HCT116 (cell line): ENCODE measurements at regions not wholly inside any gene's neighbourhood (a gene's known extent, or its start where the extent isn't known, plus 50 kb on each side); places are given as distances from the start of the nearest gene placed in this dataset.
"Not testable (repeated sequence)": the region's sequence is repeated elsewhere in the genome, so short reads cannot be mapped to it uniquely, and the experiment has no call there.

ENCODE experiments used
- ELF1 ChIP-seq: IDR thresholded peaks from 2 replicates; pipeline ENCODE4 v1.6.1; 2012; ENCODE audit warnings: low read depth, borderline replicate concordance
- POLR2A ChIP-seq: IDR thresholded peaks from 2 replicates; pipeline ENCODE4 v1.7.0; 2011; ENCODE audit warnings: borderline replicate concordance; ENCODE audit not compliant: insufficient read depth, insufficient read length; ENCODE audit errors: extremely low read depth
- POLR2AphosphoS5 ChIP-seq: IDR thresholded peaks from 2 replicates; pipeline ENCODE4 v1.6.1; 2011; ENCODE audit warnings: mild to moderate bottlenecking, low read depth, low read length, moderate library complexity
- RAD21 ChIP-seq: IDR thresholded peaks from 2 replicates; pipeline ENCODE4 v1.6.1; 2012; ENCODE audit warnings: low read depth, mild to moderate bottlenecking
- TCF7L2 ChIP-seq: IDR thresholded peaks from 2 replicates; pipeline ENCODE4 v1.7.0; 2011; ENCODE audit warnings: borderline replicate concordance, inconsistent platforms; ENCODE audit not compliant: insufficient read depth, insufficient read length; ENCODE audit errors: extremely low read depth
- YY1 ChIP-seq: IDR thresholded peaks from 2 replicates; pipeline ENCODE4 v1.6.1; 2011; ENCODE audit warnings: low read length, low read depth, moderate library complexity, mild to moderate bottlenecking; ENCODE audit not compliant: insufficient replicate concordance; ENCODE audit errors: extremely low read depth
- TF ChIP-seq, protein P1 (sequence below), 3 experiments: fragments of 200-600 bp in 1 of 3; sonication (generic) in 1 of 3; IDR thresholded peaks in 2 of 3; conservative IDR thresholded peaks in 1 of 3; 2 replicates each; pipeline ENCODE4 v1.5.1; 2012 to 2017; ENCODE audit warnings: low read depth in 2 of 3, low read length in 2 of 3, antibody characterized with exemption in 1 of 3, borderline replicate concordance in 1 of 3, control low read depth in 1 of 3, mild to moderate bottlenecking in 1 of 3, mixed read lengths in 1 of 3, mixed run types in 1 of 3, moderate library complexity in 1 of 3; ENCODE audit not compliant: insufficient read depth in 1 of 3

DNA sequence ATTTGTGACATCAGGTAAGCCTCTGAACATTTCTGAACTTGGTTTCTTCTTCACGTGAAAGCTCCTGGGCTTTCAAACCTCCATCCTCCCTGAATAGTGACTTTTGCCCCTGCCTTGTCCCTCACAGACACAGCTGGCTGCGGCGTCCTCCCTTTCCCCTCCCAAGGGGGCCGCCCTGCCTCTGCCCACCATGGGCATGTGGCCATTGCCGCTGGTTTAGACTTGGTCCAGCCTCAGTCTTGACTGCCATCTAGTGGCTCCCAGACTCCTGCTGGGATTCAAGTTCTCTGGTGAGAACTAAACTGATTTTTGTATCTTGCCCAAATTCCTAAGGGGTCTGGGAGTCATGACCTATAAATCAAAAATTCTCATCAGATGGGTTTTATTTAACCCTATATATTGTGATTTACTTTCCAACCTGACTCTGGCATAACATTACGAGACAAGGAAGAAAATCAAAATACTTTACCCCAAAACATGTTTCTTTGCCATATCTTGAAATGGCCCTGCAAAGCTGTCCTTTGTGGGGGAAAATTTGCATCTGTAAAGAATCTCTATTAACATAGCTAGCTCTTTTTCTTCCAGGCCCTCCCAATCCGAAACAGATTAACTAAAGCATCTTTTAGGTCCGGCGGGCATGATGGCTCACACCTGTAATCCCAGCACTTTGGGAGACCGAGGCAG is 73.9 kb upstream of the SEC14L1 start:
- TF ChIP-seq RAD21, result peak; percentile 97
- TF ChIP-seq, protein P1, sequence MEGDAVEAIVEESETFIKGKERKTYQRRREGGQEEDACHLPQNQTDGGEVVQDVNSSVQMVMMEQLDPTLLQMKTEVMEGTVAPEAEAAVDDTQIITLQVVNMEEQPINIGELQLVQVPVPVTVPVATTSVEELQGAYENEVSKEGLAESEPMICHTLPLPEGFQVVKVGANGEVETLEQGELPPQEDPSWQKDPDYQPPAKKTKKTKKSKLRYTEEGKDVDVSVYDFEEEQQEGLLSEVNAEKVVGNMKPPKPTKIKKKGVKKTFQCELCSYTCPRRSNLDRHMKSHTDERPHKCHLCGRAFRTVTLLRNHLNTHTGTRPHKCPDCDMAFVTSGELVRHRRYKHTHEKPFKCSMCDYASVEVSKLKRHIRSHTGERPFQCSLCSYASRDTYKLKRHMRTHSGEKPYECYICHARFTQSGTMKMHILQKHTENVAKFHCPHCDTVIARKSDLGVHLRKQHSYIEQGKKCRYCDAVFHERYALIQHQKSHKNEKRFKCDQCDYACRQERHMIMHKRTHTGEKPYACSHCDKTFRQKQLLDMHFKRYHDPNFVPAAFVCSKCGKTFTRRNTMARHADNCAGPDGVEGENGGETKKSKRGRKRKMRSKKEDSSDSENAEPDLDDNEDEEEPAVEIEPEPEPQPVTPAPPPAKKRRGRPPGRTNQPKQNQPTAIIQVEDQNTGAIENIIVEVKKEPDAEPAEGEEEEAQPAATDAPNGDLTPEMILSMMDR (IDR thresholded peaks at IDR 0.05 in 2 of 3, conservative IDR thresholded peaks at IDR 0.05 in 1 of 3; ENCODE audit: borderline replicate concordance in 1 of 3, insufficient read depth in 1 of 3, low read depth in 2 of 3, low read length in 2 of 3), result peak; percentile 94 to 99 (median 99)
- TF ChIP-seq ELF1, POLR2A, TCF7L2, POLR2AphosphoS5: not testable (repeated sequence)
- TF ChIP-seq YY1, result peak; percentile 74
